ENCODE measurements at regions not wholly inside any gene's neighbourhood (a gene's known extent, or its start where the extent isn't known, plus 50 kb on each side); places are given as distances from the start of the nearest gene placed in this dataset.

DNA sequence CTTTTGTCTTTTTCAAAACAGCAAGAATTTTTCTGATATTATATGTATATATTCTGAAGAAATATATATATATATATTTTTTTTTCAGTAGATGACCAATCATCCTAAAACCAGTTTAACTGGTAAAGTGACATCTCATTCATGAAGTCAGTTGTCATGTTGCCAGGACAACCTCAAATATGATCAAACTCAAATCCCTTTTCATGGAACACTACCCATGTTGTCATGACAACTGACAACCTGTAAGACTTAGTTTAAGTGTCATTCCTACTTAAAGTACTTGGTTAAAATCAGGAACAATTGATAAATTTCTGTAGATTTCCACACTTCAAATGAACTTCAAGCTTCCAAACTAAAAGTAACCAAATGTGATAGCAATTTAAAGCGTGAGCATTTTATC, 101.8 kb upstream of the ERBB4 start:
- TF ChIP-seq, protein P1, sequence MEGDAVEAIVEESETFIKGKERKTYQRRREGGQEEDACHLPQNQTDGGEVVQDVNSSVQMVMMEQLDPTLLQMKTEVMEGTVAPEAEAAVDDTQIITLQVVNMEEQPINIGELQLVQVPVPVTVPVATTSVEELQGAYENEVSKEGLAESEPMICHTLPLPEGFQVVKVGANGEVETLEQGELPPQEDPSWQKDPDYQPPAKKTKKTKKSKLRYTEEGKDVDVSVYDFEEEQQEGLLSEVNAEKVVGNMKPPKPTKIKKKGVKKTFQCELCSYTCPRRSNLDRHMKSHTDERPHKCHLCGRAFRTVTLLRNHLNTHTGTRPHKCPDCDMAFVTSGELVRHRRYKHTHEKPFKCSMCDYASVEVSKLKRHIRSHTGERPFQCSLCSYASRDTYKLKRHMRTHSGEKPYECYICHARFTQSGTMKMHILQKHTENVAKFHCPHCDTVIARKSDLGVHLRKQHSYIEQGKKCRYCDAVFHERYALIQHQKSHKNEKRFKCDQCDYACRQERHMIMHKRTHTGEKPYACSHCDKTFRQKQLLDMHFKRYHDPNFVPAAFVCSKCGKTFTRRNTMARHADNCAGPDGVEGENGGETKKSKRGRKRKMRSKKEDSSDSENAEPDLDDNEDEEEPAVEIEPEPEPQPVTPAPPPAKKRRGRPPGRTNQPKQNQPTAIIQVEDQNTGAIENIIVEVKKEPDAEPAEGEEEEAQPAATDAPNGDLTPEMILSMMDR (IDR thresholded peaks at IDR 0.05 in 8 of 11, conservative IDR thresholded peaks at IDR 0.05 in 3 of 11), result no peak
- TF ChIP-seq POLR2AphosphoS5 (IDR thresholded peaks at IDR 0.05), result no peak
- TF ChIP-seq POLR2A (IDR thresholded peaks at IDR 0.05), result no peak

Measured in spleen (tissue), 7 donors.